ENCODE measurements at regions not wholly inside any gene's neighbourhood (a gene's known extent, or its start where the extent isn't known, plus 50 kb on each side); places are given as distances from the start of the nearest gene placed in this dataset.

DNA sequence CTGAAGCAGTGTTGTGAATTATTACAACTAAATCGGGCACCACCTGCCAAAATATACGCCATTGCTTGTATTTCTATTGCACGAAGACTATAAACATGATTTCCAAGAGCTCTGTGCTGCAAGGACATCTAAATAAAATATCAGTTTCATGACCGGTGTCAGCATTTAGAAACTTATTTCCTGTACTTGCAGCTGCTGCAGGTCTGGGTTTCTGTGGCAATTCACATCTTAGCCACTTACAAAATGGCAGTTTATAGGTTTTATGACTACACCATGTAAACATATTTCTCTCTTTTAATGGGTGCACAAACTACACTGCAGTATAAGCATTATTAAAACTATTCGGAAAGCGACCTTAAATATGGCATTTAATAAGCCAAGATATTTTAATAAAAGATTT is 359.4 kb downstream of the VPS13C start:
- Histone ChIP-seq H3K27ac (replicated peaks) (no peak overlapping the region), H3K27me3 (ENCODE audit: low read depth) (peaks cover 6% of the 10 kb centered on the region), H3K9me3 (replicated peaks) (no peaks in the 10 kb centered on the region), H3K4me3 (no peak overlapping the region), H3K4me1 (no peaks in the 10 kb centered on the region), H3K36me3 (no peaks in the 10 kb centered on the region)
- DNase-seq = no peak
- intact Hi-C loops (cut with micrococcal nuclease) = no loop called here
- TF ChIP-seq, protein P1, sequence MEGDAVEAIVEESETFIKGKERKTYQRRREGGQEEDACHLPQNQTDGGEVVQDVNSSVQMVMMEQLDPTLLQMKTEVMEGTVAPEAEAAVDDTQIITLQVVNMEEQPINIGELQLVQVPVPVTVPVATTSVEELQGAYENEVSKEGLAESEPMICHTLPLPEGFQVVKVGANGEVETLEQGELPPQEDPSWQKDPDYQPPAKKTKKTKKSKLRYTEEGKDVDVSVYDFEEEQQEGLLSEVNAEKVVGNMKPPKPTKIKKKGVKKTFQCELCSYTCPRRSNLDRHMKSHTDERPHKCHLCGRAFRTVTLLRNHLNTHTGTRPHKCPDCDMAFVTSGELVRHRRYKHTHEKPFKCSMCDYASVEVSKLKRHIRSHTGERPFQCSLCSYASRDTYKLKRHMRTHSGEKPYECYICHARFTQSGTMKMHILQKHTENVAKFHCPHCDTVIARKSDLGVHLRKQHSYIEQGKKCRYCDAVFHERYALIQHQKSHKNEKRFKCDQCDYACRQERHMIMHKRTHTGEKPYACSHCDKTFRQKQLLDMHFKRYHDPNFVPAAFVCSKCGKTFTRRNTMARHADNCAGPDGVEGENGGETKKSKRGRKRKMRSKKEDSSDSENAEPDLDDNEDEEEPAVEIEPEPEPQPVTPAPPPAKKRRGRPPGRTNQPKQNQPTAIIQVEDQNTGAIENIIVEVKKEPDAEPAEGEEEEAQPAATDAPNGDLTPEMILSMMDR (IDR thresholded peaks at IDR 0.05; ENCODE audit: borderline replicate concordance) = no peak

GRCh38 chr15:61697796-61698195 is 362.5 kb downstream of the VPS13C start:
- Histone ChIP-seq H3K36me3 (no peaks in the 10 kb centered on the region), H3K27me3 (ENCODE audit: low read depth) (peaks cover 14% of the 10 kb centered on the region), H3K4me3 (no peak overlapping the region), H3K9me3 (replicated peaks) (no peaks in the 10 kb centered on the region), H3K27ac (replicated peaks) (no peak overlapping the region), H3K4me1 (no peaks in the 10 kb centered on the region)
- intact Hi-C loops (cut with micrococcal nuclease) = no loop called here
- DNase-seq = no peak
- TF ChIP-seq, protein P1 (IDR thresholded peaks at IDR 0.05; ENCODE audit: borderline replicate concordance) = no peak

GRCh38 chr15:61689067-61689466 is 371.2 kb downstream of the VPS13C start:
- intact Hi-C loops (cut with micrococcal nuclease) = no loop called here
- Histone ChIP-seq H3K9me3 (replicated peaks) (peaks cover 3% of the 10 kb centered on the region), H3K4me3 (no peak overlapping the region), H3K4me1 (no peaks in the 10 kb centered on the region), H3K27ac (replicated peaks) (no peak overlapping the region), H3K27me3 (ENCODE audit: low read depth) (peaks cover 16% of the 10 kb centered on the region), H3K36me3 (no peaks in the 10 kb centered on the region)
- TF ChIP-seq, protein P1 (IDR thresholded peaks at IDR 0.05; ENCODE audit: borderline replicate concordance) = no peak
- no peak for DNase-seq

DNA sequence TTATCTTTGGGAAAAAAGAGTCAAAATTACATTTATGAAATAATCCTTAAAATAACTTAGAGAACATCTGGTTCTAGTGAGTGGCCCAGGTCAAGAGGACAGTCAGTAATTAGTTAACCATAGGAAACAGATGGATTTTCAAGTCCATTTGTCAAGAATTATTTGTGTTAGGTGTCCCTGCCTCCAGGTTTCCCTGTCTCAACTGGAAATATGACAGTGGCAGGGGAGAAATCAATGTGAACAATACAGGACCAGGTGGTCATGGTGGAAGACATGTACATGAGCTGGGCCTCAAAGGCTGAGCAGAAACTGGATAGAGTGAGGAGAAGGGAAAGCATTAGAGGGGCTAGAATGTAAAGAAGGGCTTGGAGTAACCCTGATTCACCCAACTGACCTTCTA is 372.6 kb downstream of the VPS13C start:
- Histone ChIP-seq H3K4me1 (no peaks in the 10 kb centered on the region), H3K36me3 (no peaks in the 10 kb centered on the region), H3K27me3 (ENCODE audit: low read depth) (peaks cover 14% of the 10 kb centered on the region), H3K27ac (replicated peaks) (no peak overlapping the region), H3K9me3 (replicated peaks) (peaks cover 3% of the 10 kb centered on the region), H3K4me3 (no peak overlapping the region)
- no peak for DNase-seq
- TF ChIP-seq, protein P1 (IDR thresholded peaks at IDR 0.05; ENCODE audit: borderline replicate concordance) = no peak
- intact Hi-C loops (cut with micrococcal nuclease) = no loop called here

DNA sequence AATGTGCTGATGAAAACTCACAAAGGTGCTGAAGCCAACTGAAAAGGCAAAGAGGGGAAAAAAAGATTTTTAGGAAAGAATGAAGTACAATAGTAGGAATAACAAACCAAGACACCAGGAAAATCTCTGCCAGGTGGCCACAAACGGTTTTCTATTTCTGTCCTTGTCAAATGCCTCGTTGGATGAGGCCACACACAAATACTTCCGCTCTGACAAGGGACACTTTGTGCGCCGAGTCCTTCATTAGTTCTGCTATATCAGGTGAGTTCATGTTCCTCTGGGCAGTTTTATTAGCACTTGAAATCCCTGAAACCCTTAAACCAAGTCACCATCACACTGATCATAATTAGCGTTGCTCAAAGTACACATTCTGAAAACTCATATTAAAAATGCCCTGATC is 373.1 kb downstream of the VPS13C start:
- H3K4me3 ChIP-seq = no peak overlapping the region
- TF ChIP-seq, protein P1 (IDR thresholded peaks at IDR 0.05; ENCODE audit: borderline replicate concordance) = no peak
- no peak overlapping the region for H3K27ac ChIP-seq (replicated peaks)
- H3K36me3 ChIP-seq = no peaks in the 10 kb centered on the region
- DNase-seq = no peak
- peaks cover 3% of the 10 kb centered on the region for H3K9me3 ChIP-seq (replicated peaks)
- H3K27me3 ChIP-seq (ENCODE audit: low read depth) = peaks cover 10% of the 10 kb centered on the region
- no peaks in the 10 kb centered on the region for H3K4me1 ChIP-seq
- intact Hi-C loops (cut with micrococcal nuclease) = no loop called here

DNA sequence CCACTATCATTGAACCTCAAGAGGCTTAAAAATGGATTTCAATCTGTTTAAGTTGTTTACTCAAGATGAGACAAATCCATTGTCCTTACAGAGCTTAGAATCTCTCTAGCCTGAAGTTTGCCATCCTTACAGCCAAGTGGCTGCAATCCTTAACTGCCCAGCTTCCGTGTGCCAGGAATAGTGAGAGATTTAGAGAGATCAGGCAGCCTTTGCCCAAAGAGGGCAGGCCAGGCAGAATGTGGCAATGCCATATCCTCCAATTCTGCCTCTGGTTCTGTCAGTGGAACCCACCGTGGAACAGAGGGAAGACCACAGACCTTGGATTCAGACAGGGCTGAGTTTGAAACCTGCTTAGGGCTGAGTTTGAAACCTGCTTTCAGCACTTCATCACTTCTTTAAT is 374.3 kb downstream of the VPS13C start:
- DNase-seq = no peak
- intact Hi-C loops (cut with micrococcal nuclease) = no loop called here
- TF ChIP-seq, protein P1 (IDR thresholded peaks at IDR 0.05; ENCODE audit: borderline replicate concordance) = no peak
- peaks cover 3% of the 10 kb centered on the region for H3K9me3 ChIP-seq (replicated peaks)
- H3K4me3 ChIP-seq = no peak overlapping the region
- no peak overlapping the region for H3K27ac ChIP-seq (replicated peaks)
- H3K4me1 ChIP-seq = no peaks in the 10 kb centered on the region
- peaks cover 2% of the 10 kb centered on the region for H3K27me3 ChIP-seq (ENCODE audit: low read depth)
- H3K36me3 ChIP-seq = no peaks in the 10 kb centered on the region

Measured in left ventricle myocardium inferior (tissue), 1 donor.